HepG2 (cell line): ENCODE measurements at regions not wholly inside any gene's neighbourhood (a gene's known extent, or its start where the extent isn't known, plus 50 kb on each side); places are given as distances from the start of the nearest gene placed in this dataset.

ENCODE experiments used
- ATAC-seq: fragments of 200-7000 bp; cut with Tn5 transposase; 3 replicates; pipeline ENCODE4 v1.9.1; 2020; ENCODE audit warnings: mild to moderate bottlenecking, moderate library complexity
- BruUV-seq: library from RNA; stranded (reverse); fragments of 400-500 nt; replicated peaks from 2 replicates; lab custom pipeline; 2021; lab: Mats Ljungman, UMichigan
- CTCF ChIA-PET: fragments of 300-600 bp; formaldehyde crosslinking; extraction: SDS; loops from one replicate; lab custom pipeline; 2021; ENCODE audit warnings: low total read pairs, inconsistent platforms, low intra/inter-chr PET ratio; lab: Yijun Ruan, JAX
- POLR2A ChIA-PET: fragments of 350-600 bp; sonication (Branson Sonifier 250); formaldehyde crosslinking; loops from one replicate; lab custom pipeline; 2020; ENCODE audit warnings: antibody characterized with exemption, inconsistent platforms; lab: Yijun Ruan, JAX
- DNase-seq: peaks from one replicate; pipeline ENCODE4 v3.0.0-alpha.2; 2015; ENCODE audit warnings: low spot score
- FAIRE-seq: peaks from 3 replicates; lab custom pipeline; 2011; peaks lifted over from hg19 to GRCh38; lab: Jason Lieb, UNC
- H2AFZ ChIP-seq: one replicate; pipeline ENCODE4 v1.6.1; 2011; ENCODE audit warnings: low read length, inconsistent platforms
- H3K27ac ChIP-seq: fragments of 300-600 bp; 3 replicates; pipeline ENCODE4 v1.8.0; 2011; ENCODE audit warnings: mixed run types, mild to moderate bottlenecking, mixed read lengths, low read length, inconsistent platforms; ENCODE audit not compliant: insufficient read depth; ENCODE audit errors: extremely low read length
- H3K27me3 ChIP-seq, 2 experiments: fragments of 200-600 bp in 1 of 2; 2 replicates in 1 of 2; 3 replicates in 1 of 2; pipeline versions ENCODE4 v1.6.0 to v1.8.0; 2011; ENCODE audit warnings: low read length in 2 of 2, mild to moderate bottlenecking in 2 of 2, moderate library complexity in 2 of 2, inconsistent platforms in 1 of 2; ENCODE audit not compliant: insufficient read depth in 2 of 2, control insufficient read depth in 1 of 2
- H3K36me3 ChIP-seq, 2 experiments: fragments of 200-600 bp in 1 of 2; replicated peaks in 1 of 2; 2 replicates in 1 of 2; 3 replicates in 1 of 2; pipeline versions ENCODE4 v1.5.1 to v1.8.0; 2011; ENCODE audit warnings: low read length in 2 of 2, inconsistent platforms in 1 of 2; ENCODE audit not compliant: insufficient read depth in 2 of 2, control insufficient read depth in 1 of 2
- H3K4me1 ChIP-seq: 2 replicates; pipeline ENCODE4 v1.5.1; 2012; ENCODE audit warnings: low read length, inconsistent platforms; ENCODE audit not compliant: insufficient read depth
- H3K4me2 ChIP-seq: 2 replicates; pipeline ENCODE4 v1.6.0; 2011; ENCODE audit warnings: low read depth, low read length, inconsistent platforms
- H3K4me3 ChIP-seq, 3 experiments: fragments of 200-600 bp in 1 of 3; sonication (generic), shearing (Covaris generic) in 1 of 3; replicated peaks in 1 of 3; 2 replicates each; pipeline ENCODE4 v1.5.1; 2011 to 2016; ENCODE audit warnings: low read length in 3 of 3, inconsistent platforms in 2 of 3, low read depth in 2 of 3, mild to moderate bottlenecking in 2 of 3, control low read depth in 1 of 3, mixed read lengths in 1 of 3; ENCODE audit not compliant: insufficient read depth in 1 of 3
- H3K79me2 ChIP-seq: one replicate; pipeline ENCODE4 v1.6.1; 2011; ENCODE audit warnings: low read length, inconsistent platforms; ENCODE audit not compliant: insufficient read depth
- H3K9ac ChIP-seq: 2 replicates; pipeline ENCODE4 v1.6.0; 2011; ENCODE audit warnings: mild to moderate bottlenecking, low read depth, low read length, inconsistent platforms; ENCODE audit not compliant: insufficient read depth
- H3K9me3 ChIP-seq: 2 replicates; pipeline ENCODE4 v1.5.1; 2012; ENCODE audit warnings: mild to moderate bottlenecking, low read length
- H4K20me1 ChIP-seq: 2 replicates; pipeline ENCODE4 v1.6.0; 2011; ENCODE audit warnings: inconsistent platforms, mild to moderate bottlenecking, low read length, moderate library complexity; ENCODE audit not compliant: insufficient read depth
- ARID2 ChIP-seq: sonication (generic); formaldehyde crosslinking; IDR thresholded peaks from 2 replicates; pipeline ENCODE4 v1.8.1; 2022; ENCODE audit warnings: mild to moderate bottlenecking, missing genetic modification reagents, borderline replicate concordance
- ARNT2 ChIP-seq: sonication (generic); formaldehyde crosslinking; IDR thresholded peaks from 2 replicates; pipeline ENCODE4 v1.8.0; 2022; ENCODE audit warnings: mild to moderate bottlenecking, low read depth, missing genetic modification reagents, moderate library complexity
- DPF2 ChIP-seq: sonication (generic); formaldehyde crosslinking; IDR thresholded peaks from 2 replicates; pipeline ENCODE4 v1.4.0; 2020; ENCODE audit warnings: mild to moderate bottlenecking, low read depth, missing genetic modification reagents, borderline replicate concordance
- HOXD1 ChIP-seq: sonication (generic); formaldehyde crosslinking; IDR thresholded peaks from 2 replicates; pipeline ENCODE4 v1.5.0; 2020; ENCODE audit warnings: missing genetic modification reagents
- KAT7 ChIP-seq: IDR thresholded peaks from 2 replicates; pipeline ENCODE4 v1.6.1; 2018; ENCODE audit warnings: borderline replicate concordance, missing compliant biosample characterization
- MLLT10 ChIP-seq: sonication (generic); formaldehyde crosslinking; IDR thresholded peaks from 2 replicates; pipeline ENCODE4 v1.4.0; 2020; ENCODE audit warnings: missing genetic modification reagents
- PHF5A ChIP-seq: IDR thresholded peaks from one replicate; pipeline ENCODE4 v1.6.1; 2018; ENCODE audit warnings: low read depth, missing genetic modification reagents; ENCODE audit not compliant: unreplicated experiment
- ZNF30 ChIP-seq: sonication (generic); formaldehyde crosslinking; IDR thresholded peaks from 2 replicates; pipeline ENCODE4 v1.5.0; 2020; ENCODE audit warnings: mild to moderate bottlenecking, missing genetic modification reagents
- ZNF761 ChIP-seq: sonication (generic); formaldehyde crosslinking; conservative IDR thresholded peaks from 2 replicates; pipeline ENCODE4 v1.4.0; 2020; ENCODE audit warnings: mild to moderate bottlenecking, missing genetic modification reagents
- WGBS: methylation state at CpG from one replicate; pipeline ENCODE4 v1.1.6; 2017; ENCODE audit warnings: low lambda C conversion rate; 5-methylcytosine and 5-hydroxymethylcytosine counted together
- in situ Hi-C: cut with HindIII; loops from 2 replicates; pipeline ENCODE4 v1.10.0; 2017; ENCODE audit warnings: low pct_unique_long_range_greater_than_20kb; ENCODE audit not compliant: extremely low pct_ligation_motif_present
- intact Hi-C: fragments of 100-400 bp; cut with micrococcal nuclease; formaldehyde crosslinking; loops from one replicate; pipeline ENCODE4 v1.10.0; 2022; ENCODE audit not compliant: unreplicated experiment
- TF ChIP-seq, protein P1 (sequence below): IDR thresholded peaks from 2 replicates; pipeline ENCODE4 v1.6.1; 2016; ENCODE audit warnings: low read depth

DNA sequence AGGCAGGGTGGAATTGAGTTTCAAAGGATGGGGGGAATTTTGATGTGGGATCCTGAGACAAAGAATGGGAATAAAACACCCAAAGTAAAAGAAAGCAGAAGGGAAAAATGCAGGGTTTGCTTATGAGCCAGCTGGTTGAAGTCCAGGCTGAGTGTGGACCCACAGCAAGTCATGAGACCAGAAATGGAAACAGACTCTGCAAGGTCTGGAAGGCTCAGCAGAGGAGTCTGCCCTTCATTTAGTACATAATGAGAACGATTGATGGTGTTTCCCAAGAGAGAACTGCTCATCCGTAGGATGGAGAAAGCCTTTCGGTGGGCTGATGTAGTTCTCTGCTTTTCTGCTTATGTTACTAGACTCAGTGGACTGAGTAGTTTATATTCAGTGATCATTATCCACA lies 259.1 kb downstream of the C4orf33 start:
- ChIA-PET CTCF (no interaction called here), POLR2A (no interaction called here)
- WGBS: 0% methylated on average over 3 of the region's 3 CpGs
- FAIRE-seq (no peak), DNase-seq (no peak), ATAC-seq (no peak)
- Histone ChIP-seq H3K9ac (no peak overlapping the region), H3K27ac (no peak overlapping the region), H3K9me3 (no peaks in the 10 kb centered on the region), H3K4me3 (no peak overlapping the region), H4K20me1 (no peaks in the 10 kb centered on the region), H3K36me3 (no peaks in the 10 kb centered on the region), H3K79me2 (no peaks in the 10 kb centered on the region), H3K4me2 (no peak overlapping the region), H3K4me1 (no peaks in the 10 kb centered on the region), H3K27me3 (no peaks in the 10 kb centered on the region), H2AFZ (no peak overlapping the region)
- no TSS peak for BruUV-seq
- TF ChIP-seq ZNF30 (no peak), DPF2 (CRISPR knock-in tag) (no peak), ARID2 (CRISPR knock-in tag) (no peak), HOXD1 (CRISPR knock-in tag) (no peak), ZNF761 (CRISPR knock-in tag) (no peak), PHF5A (CRISPR knock-in tag) (no peak), ARNT2 (no peak), KAT7 (CRISPR knock-in tag) (no peak), MLLT10 (CRISPR knock-in tag) (no peak)
- TF ChIP-seq, protein P1, sequence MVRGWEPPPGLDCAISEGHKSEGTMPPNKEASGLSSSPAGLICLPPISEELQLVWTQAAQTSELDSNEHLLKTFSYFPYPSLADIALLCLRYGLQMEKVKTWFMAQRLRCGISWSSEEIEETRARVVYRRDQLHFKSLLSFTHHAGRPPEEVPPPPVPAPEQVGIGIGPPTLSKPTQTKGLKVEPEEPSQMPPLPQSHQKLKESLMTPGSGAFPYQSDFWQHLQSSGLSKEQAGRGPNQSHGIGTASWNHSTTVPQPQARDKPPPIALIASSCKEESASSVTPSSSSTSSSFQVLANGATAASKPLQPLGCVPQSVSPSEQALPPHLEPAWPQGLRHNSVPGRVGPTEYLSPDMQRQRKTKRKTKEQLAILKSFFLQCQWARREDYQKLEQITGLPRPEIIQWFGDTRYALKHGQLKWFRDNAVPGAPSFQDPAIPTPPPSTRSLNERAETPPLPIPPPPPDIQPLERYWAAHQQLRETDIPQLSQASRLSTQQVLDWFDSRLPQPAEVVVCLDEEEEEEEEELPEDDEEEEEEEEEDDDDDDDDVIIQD (CRISPR knock-in tag): no peak
- in situ Hi-C loops: no loop called here
- intact Hi-C loops: no loop called here
